Psoas muscle (tissue), 7 donors: ENCODE measurements at regions not wholly inside any gene's neighbourhood (a gene's known extent, or its start where the extent isn't known, plus 50 kb on each side); places are given as distances from the start of the nearest gene placed in this dataset.

Experiments
- ATAC-seq, 4 donors: fragments of 200-7000 bp; cut with Tn5 transposase; one replicate each; pipeline ENCODE4 v1.9.1; 2020; ENCODE audit warnings: moderate library complexity in 3 of 4, mild to moderate bottlenecking in 2 of 4
- DNase-seq, 2 donors: peaks; one replicate each; pipeline ENCODE4 v3.0.0-alpha.2; 2020
- H3K27ac ChIP-seq: fragments of 200-600 bp; one replicate; pipeline ENCODE4 v1.8.0; 2022
- H3K27me3 ChIP-seq, 3 donors: fragments of 200-600 bp in 1 of 3; one replicate each; pipeline versions ENCODE4 v1.6.1 to v1.8.0; 2013 to 2022; ENCODE audit warnings: low read length in 2 of 3, mild to moderate bottlenecking in 2 of 3, moderate library complexity in 1 of 3; ENCODE audit not compliant: insufficient read depth in 3 of 3
- H3K36me3 ChIP-seq, 2 donors: fragments of 200-600 bp in 1 of 2; one replicate each; pipeline versions ENCODE4 v1.6.1 to v1.8.0; 2013 to 2022; ENCODE audit warnings: low read depth in 1 of 2, mild to moderate bottlenecking in 1 of 2, moderate library complexity in 1 of 2; ENCODE audit not compliant: insufficient read depth in 1 of 2
- H3K4me1 ChIP-seq: fragments of 200-600 bp; one replicate; pipeline ENCODE4 v1.8.0; 2022
- H3K4me3 ChIP-seq: fragments of 200-600 bp; one replicate; pipeline ENCODE4 v1.8.0; 2022; ENCODE audit warnings: mild to moderate bottlenecking
- H3K9me3 ChIP-seq: fragments of 200-600 bp; one replicate; pipeline ENCODE4 v1.8.0; 2022
- CTCF ChIP-seq: fragments of 200-600 bp; IDR thresholded peaks from one replicate; pipeline ENCODE4 v1.8.0; 2022; ENCODE audit warnings: antibody characterized with exemption
- WGBS, 3 donors: extraction: QIAGEN DNeasy Blood & Tissue Kit; methylation state at CpG; one replicate each; pipeline versions ENCODE4 v1.1.6 to v1.1.7; 2013; 5-methylcytosine and 5-hydroxymethylcytosine counted together
- intact Hi-C, 2 donors: fragments of 100-400 bp; cut with DNase I; formaldehyde crosslinking; loops; one replicate each; pipeline versions ENCODE4 v1.11.0 to v1.14.2; 2022
- donor health status: healthy with polysubstance abuse.
- donor health status: DM: no; HTN: no; CAD: no; lungs with moderate emphysema.
- donor health status: Bipolar disorder and iron deficiency.
- donor health status: healthy.
- donor health status: DM: yes; HTN: yes; CAD: no.
- donor health status: DM: no; HTN: no; CAD: no.
- donor health status: DM: yes; HTN: yes; CAD: no.

DNA sequence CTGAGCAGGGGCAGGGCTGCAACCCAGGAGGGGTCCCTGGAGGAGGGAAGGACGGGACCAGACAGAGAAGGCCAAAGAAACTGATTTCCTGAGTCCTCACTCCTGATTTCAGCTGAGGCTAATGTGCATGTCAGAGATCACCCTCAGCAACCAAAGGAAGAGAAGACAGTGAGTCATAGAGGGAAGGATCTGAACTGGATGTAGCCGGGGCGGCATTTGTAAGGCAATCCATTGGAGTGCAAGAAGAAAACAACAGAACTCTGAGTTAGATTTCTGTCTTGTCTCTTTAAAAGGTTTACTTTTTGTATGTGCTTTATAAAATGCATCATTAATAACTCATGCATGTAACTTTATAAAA, 105.3 kb upstream of the AGBL1 start:
- WGBS, 3 donors: 13 to 25% (median 22%) methylated on average over 3 of the region's 3 CpGs
- H3K9me3 ChIP-seq: no peaks in the 10 kb centered on the region
- H3K4me1 ChIP-seq: peaks cover 25% of the 10 kb centered on the region
- no peak for TF ChIP-seq CTCF
- intact Hi-C loops: no loop called here
- peak overlapping the region; percentile 80 for H3K27ac ChIP-seq
- no peak overlapping the region for H3K4me3 ChIP-seq
- ATAC-seq (peak; percentile 49 to 92 (median 79)), DNase-seq (no peak)
- H3K27me3 ChIP-seq: no peaks in the 10 kb centered on the region
- no peaks in the 10 kb centered on the region for H3K36me3 ChIP-seq

DNA sequence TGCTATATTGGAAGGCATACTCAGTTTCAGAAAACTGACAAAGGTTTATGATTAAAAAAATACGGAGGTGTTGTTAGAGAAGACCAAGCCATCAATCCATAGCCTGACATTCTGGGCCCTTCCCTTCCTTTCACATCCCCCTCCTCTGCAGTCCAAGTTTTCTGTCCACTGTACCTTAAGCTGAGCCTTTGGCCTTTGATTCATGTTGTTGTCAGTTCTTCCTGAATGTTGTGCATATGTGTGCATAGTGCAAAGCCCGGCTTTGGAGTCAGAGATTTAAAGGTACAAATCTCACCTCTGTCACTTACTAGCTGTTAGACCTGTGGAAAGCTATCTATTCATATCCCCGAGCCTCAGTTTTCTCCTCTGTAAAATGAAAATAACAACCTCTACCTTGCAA, 104.9 kb upstream of the AGBL1 start:
- H3K27ac ChIP-seq: no peak overlapping the region
- H3K27me3 ChIP-seq: no peaks in the 10 kb centered on the region
- TF ChIP-seq CTCF: no peak
- H3K9me3 ChIP-seq: no peaks in the 10 kb centered on the region
- no peak overlapping the region for H3K4me3 ChIP-seq
- WGBS, 3 donors: 37 to 56% (median 48%) methylated on average over 3 of the region's 3 CpGs
- no peaks in the 10 kb centered on the region for H3K36me3 ChIP-seq
- ATAC-seq (no peak), DNase-seq (no peak)
- H3K4me1 ChIP-seq: peaks cover 25% of the 10 kb centered on the region
- intact Hi-C loops: no loop called here

GRCh38 chr15:85976102-85976501, 103.6 kb upstream of the AGBL1 start:
- 88 to 90% (median 88%) methylated on average over 3 of the region's 3 CpGs for WGBS, 3 donors
- Histone ChIP-seq H3K27me3 (no peaks in the 10 kb centered on the region), H3K4me3 (no peak overlapping the region), H3K36me3 (no peaks in the 10 kb centered on the region), H3K9me3 (no peaks in the 10 kb centered on the region), H3K4me1 (peaks cover 25% of the 10 kb centered on the region), H3K27ac (no peak overlapping the region)
- TF ChIP-seq CTCF: no peak
- no peak for DNase-seq
- intact Hi-C loops: no loop called here
- ATAC-seq: no peak

GRCh38 chr15:85976986-85977385, 102.7 kb upstream of the AGBL1 start:
- intact Hi-C loops: no loop called here
- DNase-seq: no peak
- no peak overlapping the region for H3K4me3 ChIP-seq
- H3K9me3 ChIP-seq: no peaks in the 10 kb centered on the region
- H3K27ac ChIP-seq: no peak overlapping the region
- 59 to 73% (median 59%) methylated on average over 3 of the region's 3 CpGs for WGBS, 3 donors
- no peaks in the 10 kb centered on the region for H3K36me3 ChIP-seq
- H3K4me1 ChIP-seq: peaks cover 25% of the 10 kb centered on the region
- ATAC-seq: no peak
- H3K27me3 ChIP-seq: no peaks in the 10 kb centered on the region
- TF ChIP-seq CTCF: no peak

DNA sequence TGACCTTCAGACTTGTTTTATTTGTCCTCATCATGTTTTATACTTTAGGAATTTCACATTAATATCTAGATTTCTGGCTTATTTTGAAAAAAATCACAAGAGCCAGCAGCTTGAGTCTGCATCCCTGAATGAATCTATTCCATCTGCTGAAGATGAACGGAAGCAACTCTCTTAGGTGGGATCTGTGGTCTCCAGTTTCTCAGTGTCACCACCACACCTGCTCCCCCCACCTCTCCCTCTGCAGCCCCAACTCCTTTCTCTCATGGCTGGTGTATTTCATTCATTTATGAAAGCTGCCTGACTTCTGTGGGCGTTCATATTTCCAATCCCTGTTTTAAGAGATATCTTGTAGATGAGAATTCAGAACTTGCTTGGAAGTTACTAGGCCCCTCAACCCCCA, 102.1 kb upstream of the AGBL1 start:
- Histone ChIP-seq H3K9me3 (no peaks in the 10 kb centered on the region), H3K27ac (no peak overlapping the region), H3K36me3 (no peaks in the 10 kb centered on the region), H3K4me1 (peaks cover 25% of the 10 kb centered on the region), H3K27me3 (no peaks in the 10 kb centered on the region), H3K4me3 (no peak overlapping the region)
- 90 to 93% (median 93%) methylated on average over 2 of the region's 2 CpGs for whole genome bisulfite sequencing, 3 donors
- ATAC-seq (no peak), DNase-seq (no peak)
- TF ChIP-seq CTCF: no peak
- intact Hi-C loops: no loop called here
